IMR-90 (cell line): ENCODE measurements at regions not wholly inside any gene's neighbourhood (a gene's known extent, or its start where the extent isn't known, plus 50 kb on each side); places are given as distances from the start of the nearest gene placed in this dataset.

Source experiments
- ATAC-seq: fragments of 200-7000 bp; cut with Tn5 transposase; 2 replicates; pipeline ENCODE4 v1.9.1; 2020; ENCODE audit warnings: low read depth, mild to moderate bottlenecking, moderate library complexity
- BruUV-seq: library from RNA; stranded (reverse); fragments of 400-500 nt; replicated peaks from 2 replicates; lab custom pipeline; 2021; lab: Mats Ljungman, UMichigan
- CTCF ChIA-PET: fragments of 300-600 bp; formaldehyde crosslinking; extraction: SDS; loops from one replicate; lab custom pipeline; 2021; ENCODE audit warnings: antibody characterized with exemption; lab: Yijun Ruan, JAX
- POLR2A ChIA-PET: fragments of 300-600 bp; sonication (Branson Sonifier 250); formaldehyde crosslinking; loops from one replicate; lab custom pipeline; 2022; ENCODE audit warnings: antibody characterized with exemption; ENCODE audit not compliant: unreplicated experiment; lab: Charles Lee
- DNase-seq: peaks from one replicate; pipeline ENCODE4 v3.0.0; 2013
- H2AFZ ChIP-seq: replicated peaks from 2 replicates; pipeline ENCODE3; 2013; ENCODE audit warnings: low read length, mild to moderate bottlenecking; ENCODE audit not compliant: poor library complexity
- H2AK5ac ChIP-seq: 2 replicates; pipeline ENCODE4 v1.6.1; 2013; ENCODE audit warnings: low read depth, low read length, inconsistent platforms
- H2AK9ac ChIP-seq: replicated peaks from 2 replicates; pipeline ENCODE3; 2013; ENCODE audit warnings: mild to moderate bottlenecking, low read depth, low read length, moderate library complexity; ENCODE audit not compliant: poor library complexity
- H2BK120ac ChIP-seq: 2 replicates; pipeline ENCODE4 v1.6.1; 2013; ENCODE audit warnings: low read depth, low read length, inconsistent platforms
- H2BK15ac ChIP-seq: 3 replicates; pipeline ENCODE4 v1.6.1; 2013; ENCODE audit warnings: low read depth, low read length, inconsistent platforms
- H2BK20ac ChIP-seq: 2 replicates; pipeline ENCODE4 v1.6.1; 2013; ENCODE audit warnings: low read depth, mild to moderate bottlenecking, inconsistent platforms, low read length, moderate library complexity
- H2BK5ac ChIP-seq: 2 replicates; pipeline ENCODE4 v1.6.1; 2013; ENCODE audit warnings: mild to moderate bottlenecking, low read depth, low read length, inconsistent platforms; ENCODE audit not compliant: poor library complexity, severe bottlenecking
- H3K14ac ChIP-seq: replicated peaks from 2 replicates; pipeline ENCODE4 v1.6.1; 2013; ENCODE audit warnings: low read depth, low read length, inconsistent platforms
- H3K18ac ChIP-seq: 2 replicates; pipeline ENCODE4 v1.6.1; 2013; ENCODE audit warnings: low read depth, low read length, control low read depth
- H3K23ac ChIP-seq: 2 replicates; pipeline ENCODE4 v1.6.1; 2013; ENCODE audit warnings: low read depth, low read length, inconsistent platforms
- H3K27ac ChIP-seq: 2 replicates; pipeline ENCODE4 v1.5.1; 2013; ENCODE audit warnings: mild to moderate bottlenecking, control low read depth, low read length; ENCODE audit not compliant: insufficient read depth
- H3K27me3 ChIP-seq: 2 replicates; pipeline ENCODE4 v1.6.1; 2013; ENCODE audit warnings: low read length; ENCODE audit not compliant: control insufficient read depth, insufficient read depth
- H3K36me3 ChIP-seq: 2 replicates; pipeline ENCODE4 v1.6.1; 2013; ENCODE audit warnings: low read length, mixed read lengths; ENCODE audit not compliant: control insufficient read depth, insufficient read depth
- H3K4ac ChIP-seq: 2 replicates; pipeline ENCODE4 v1.6.1; 2013; ENCODE audit warnings: low read depth, low read length, inconsistent platforms
- H3K4me1 ChIP-seq: 2 replicates; pipeline ENCODE4 v1.6.1; 2013; ENCODE audit warnings: low read length, mixed read lengths; ENCODE audit not compliant: control insufficient read depth, insufficient read depth
- H3K4me2 ChIP-seq: 2 replicates; pipeline ENCODE4 v1.6.1; 2013; ENCODE audit warnings: low read depth, mild to moderate bottlenecking, control low read depth, low read length, moderate library complexity
- H3K4me3 ChIP-seq: 2 replicates; pipeline ENCODE4 v1.5.1; 2013; ENCODE audit warnings: low read depth, mild to moderate bottlenecking, control low read depth, low read length, moderate library complexity; ENCODE audit not compliant: insufficient read depth
- H3K56ac ChIP-seq: 2 replicates; pipeline ENCODE4 v1.6.1; 2013; ENCODE audit warnings: low read length, inconsistent platforms; ENCODE audit not compliant: insufficient read depth; ENCODE audit errors: extremely low read depth
- H3K79me1 ChIP-seq, 2 experiments: 2 replicates each; pipeline ENCODE4 v1.6.1; 2013; ENCODE audit warnings: low read length in 2 of 2, inconsistent platforms in 1 of 2, low read depth in 1 of 2
- H3K9ac ChIP-seq: 2 replicates; pipeline ENCODE4 v1.6.1; 2013; ENCODE audit warnings: low read depth, low read length, control low read depth
- H3K9me1 ChIP-seq: 2 replicates; pipeline ENCODE4 v1.6.1; 2013; ENCODE audit warnings: low read length, inconsistent platforms; ENCODE audit not compliant: insufficient read depth
- H3K9me3 ChIP-seq: 2 replicates; pipeline ENCODE4 v1.6.1; 2013; ENCODE audit warnings: low read length; ENCODE audit not compliant: control insufficient read depth, insufficient read depth
- H4K20me1 ChIP-seq: 2 replicates; pipeline ENCODE4 v1.6.1; 2013; ENCODE audit warnings: low read length, inconsistent platforms; ENCODE audit not compliant: insufficient read depth
- H4K5ac ChIP-seq: 2 replicates; pipeline ENCODE4 v1.6.1; 2013; ENCODE audit warnings: mild to moderate bottlenecking, low read depth, low read length, control low read depth
- H4K8ac ChIP-seq, 2 experiments: 2 replicates each; pipeline ENCODE4 v1.6.1; 2013; ENCODE audit warnings: low read depth in 2 of 2, low read length in 2 of 2, control low read depth in 1 of 2, inconsistent platforms in 1 of 2
- H4K91ac ChIP-seq: 2 replicates; pipeline ENCODE4 v1.6.1; 2013; ENCODE audit warnings: low read depth, low read length, inconsistent platforms; ENCODE audit not compliant: insufficient read depth
- BHLHE40 ChIP-seq: fragments of 150-350 bp; IDR thresholded peaks from 2 replicates; pipeline ENCODE4 v1.6.1; 2016; ENCODE audit warnings: mild to moderate bottlenecking, low read depth, low read length
- CEBPB ChIP-seq: IDR thresholded peaks from 2 replicates; pipeline ENCODE4 v1.6.1; 2012; ENCODE audit warnings: low read depth, low read length, improper control_type of control experiment
- CHD1 ChIP-seq: IDR thresholded peaks from 2 replicates; pipeline ENCODE4 v1.6.1; 2012; ENCODE audit warnings: low read depth, low read length, improper control_type of control experiment
- CTCF ChIP-seq: conservative IDR thresholded peaks from 2 replicates; pipeline ENCODE4 v1.5.1; 2012; ENCODE audit warnings: mild to moderate bottlenecking, low read depth, low read length, improper control_type of control experiment
- MAFK ChIP-seq: IDR thresholded peaks from 2 replicates; pipeline ENCODE4 v1.6.1; 2012; ENCODE audit warnings: low read depth, low read length, improper control_type of control experiment
- MAZ ChIP-seq: IDR thresholded peaks from 2 replicates; pipeline ENCODE4 v1.6.1; 2012; ENCODE audit warnings: low read depth, mild to moderate bottlenecking, low read length, improper control_type of control experiment, moderate library complexity, borderline replicate concordance
- POLR2A ChIP-seq: IDR thresholded peaks from 2 replicates; pipeline ENCODE4 v1.6.1; 2012; ENCODE audit warnings: mild to moderate bottlenecking, low read depth, low read length
- RAD21 ChIP-seq: IDR thresholded peaks from 2 replicates; pipeline ENCODE4 v1.6.1; 2012; ENCODE audit warnings: low read length, improper control_type of control experiment
- SMC3 ChIP-seq: fragments of 150-350 bp; IDR thresholded peaks from 2 replicates; pipeline ENCODE4 v1.6.1; 2016; ENCODE audit warnings: low read depth, mild to moderate bottlenecking, antibody characterized with exemption, low read length, moderate library complexity
- WGBS, 2 experiments: methylation state at CpG; one replicate each; pipeline versions ENCODE4 v1.1.5 to v1.1.7; 2013; ENCODE audit warnings: missing lambda C conversion rate in 2 of 2; ENCODE audit not compliant: insufficient read length in 1 of 2; ENCODE audit errors: extremely low coverage in 2 of 2; 5-methylcytosine and 5-hydroxymethylcytosine counted together
- dilution Hi-C: fragments of 300-500 bp; cut with HindIII; formaldehyde crosslinking; loops from one replicate; pipeline ENCODE4 v1.14.3; 2018; ENCODE audit warnings: low sequenced_read_pairs; ENCODE audit not compliant: unreplicated experiment
- in situ Hi-C: fragments of 300-500 bp; cut with MboI; formaldehyde crosslinking; loops from 3 replicates; pipeline ENCODE4 v1.14.3; 2019; ENCODE audit warnings: low sequenced_read_pairs, inconsistent platforms, mixed read lengths
- intact Hi-C: fragments of 100-400 bp; cut with micrococcal nuclease; formaldehyde crosslinking; loops from 2 replicates; pipeline ENCODE4 v1.10.0; 2022
- TF ChIP-seq, protein P1 (sequence below): fragments of 150-350 bp; IDR thresholded peaks from 2 replicates; pipeline ENCODE4 v1.6.1; 2017; ENCODE audit warnings: mild to moderate bottlenecking, antibody characterized with exemption, low read length, low read depth

DNA sequence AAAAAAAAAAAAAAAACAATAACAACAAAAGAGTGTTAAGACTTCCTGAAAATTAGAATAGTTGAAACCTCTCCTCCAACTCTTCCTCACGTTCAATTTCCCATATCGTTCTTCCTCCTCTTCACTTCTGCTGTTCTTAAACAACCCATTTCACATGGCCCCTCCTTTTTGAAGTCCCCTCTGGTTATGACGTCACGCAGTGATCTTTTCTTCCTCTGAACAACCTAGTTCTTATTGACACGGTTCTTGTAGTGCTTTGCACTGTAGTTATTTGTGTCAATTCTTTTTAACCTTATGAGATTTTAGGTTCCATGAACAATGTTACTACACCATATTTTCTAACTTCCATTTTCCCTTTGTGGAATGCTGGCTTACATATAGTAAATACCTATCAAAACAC lies 69.5 kb upstream of the RGPD4 start:
- no peak overlapping the region for H3K23ac ChIP-seq

More for the DNA sequence above, 69.5 kb upstream of the RGPD4 start:
- Histone ChIP-seq H3K9ac (no peak overlapping the region), H4K8ac (no peak overlapping the region), H3K27ac (no peak overlapping the region), H3K4ac (no peak overlapping the region), H3K56ac (no peak overlapping the region), H3K9me3 (no peaks in the 10 kb centered on the region), H2BK5ac (no peak overlapping the region), H2BK20ac (no peak overlapping the region), H4K20me1 (no peaks in the 10 kb centered on the region), H3K9me1 (no peaks in the 10 kb centered on the region), H3K4me3 (no peak overlapping the region), H3K27me3 (no peaks in the 10 kb centered on the region), H3K14ac (no peak overlapping the region), H3K79me1 (no peaks in the 10 kb centered on the region), H3K18ac (no peak overlapping the region), H2BK15ac (no peak overlapping the region), H3K36me3 (no peaks in the 10 kb centered on the region), H2AFZ (no peak overlapping the region), H2BK120ac (no peak overlapping the region), H4K91ac (no peak overlapping the region), H3K4me1 (no peaks in the 10 kb centered on the region), H3K4me2 (no peak overlapping the region), H2AK9ac (no peak overlapping the region), H4K5ac (no peak overlapping the region), H2AK5ac (no peak overlapping the region)
- WGBS, 2 experiments = 80 to 100% methylated on average over 1 to 2 of the region's 5 CpGs
- intact Hi-C loops = no loop called here
- TF ChIP-seq, protein P1, sequence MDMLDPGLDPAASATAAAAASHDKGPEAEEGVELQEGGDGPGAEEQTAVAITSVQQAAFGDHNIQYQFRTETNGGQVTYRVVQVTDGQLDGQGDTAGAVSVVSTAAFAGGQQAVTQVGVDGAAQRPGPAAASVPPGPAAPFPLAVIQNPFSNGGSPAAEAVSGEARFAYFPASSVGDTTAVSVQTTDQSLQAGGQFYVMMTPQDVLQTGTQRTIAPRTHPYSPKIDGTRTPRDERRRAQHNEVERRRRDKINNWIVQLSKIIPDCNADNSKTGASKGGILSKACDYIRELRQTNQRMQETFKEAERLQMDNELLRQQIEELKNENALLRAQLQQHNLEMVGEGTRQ = no peak
- no peak for TF ChIP-seq CHD1
- no peak for TF ChIP-seq CTCF
- TF ChIP-seq RAD21 = no peak
- no peak for TF ChIP-seq SMC3
- TF ChIP-seq CEBPB = no peak
- TF ChIP-seq MAFK = no peak
- TF ChIP-seq BHLHE40 = no peak
- TF ChIP-seq MAZ = no peak
- no peak for TF ChIP-seq POLR2A
- no peak for DNase-seq
- dilution Hi-C loops = no loop called here
- no TSS peak for BruUV-seq
- CTCF ChIA-PET = interaction anchor here (0.6 kb wide), 1 partner anchor 163 kb away, joined by 5 read pairs; no protein-coding TSS in a partner anchor
- in situ Hi-C loops = no loop called here
- POLR2A ChIA-PET = no interaction called here
- ATAC-seq = no peak
